ENCODE measurements at regions not wholly inside any gene's neighbourhood (a gene's known extent, or its start where the extent isn't known, plus 50 kb on each side); places are given as distances from the start of the nearest gene placed in this dataset.

GRCh38 chr20:62542862-62543261 lies 67.1 kb upstream of the GATA5 start:
- no peak overlapping the region for H3K4ac ChIP-seq (ENCODE audit: low read depth, low read length)
- dilution Hi-C loops (cut with HindIII; ENCODE audit: low sequenced_read_pairs, unreplicated experiment), result no loop called here
- no peak overlapping the region for H2AK5ac ChIP-seq (ENCODE audit: low read depth, low read length)
- no peak overlapping the region for H2BK20ac ChIP-seq (ENCODE audit: low read depth, low read length)
- no peaks in the 10 kb centered on the region for H3K79me1 ChIP-seq (ENCODE audit: low read depth in 1 of 2, low read length in 2 of 2)
- no peak overlapping the region for H3K4me2 ChIP-seq (ENCODE audit: low read depth, low read length)
- no peak overlapping the region for H2BK120ac ChIP-seq (ENCODE audit: low read depth, low read length)
- H2AFZ ChIP-seq (replicated peaks; ENCODE audit: low read length, poor library complexity), result no peak overlapping the region
- ATAC-seq (ENCODE audit: low read depth), result no peak
- no peak overlapping the region for H4K5ac ChIP-seq (ENCODE audit: low read depth, low read length)
- no TSS peak for BruUV-seq (replicated peaks)
- H4K91ac ChIP-seq (ENCODE audit: insufficient read depth, low read depth, low read length), result no peak overlapping the region
- H2AK9ac ChIP-seq (replicated peaks; ENCODE audit: low read depth, low read length, poor library complexity), result no peak overlapping the region
- in situ Hi-C loops (cut with MboI; ENCODE audit: low sequenced_read_pairs), result no loop called here
- ChIA-PET POLR2A (ENCODE audit: unreplicated experiment) (no interaction called here), CTCF (no interaction called here)
- H3K56ac ChIP-seq (ENCODE audit: extremely low read depth, insufficient read depth, low read length), result no peak overlapping the region
- no peaks in the 10 kb centered on the region; the same call in 1 of the 2 replicates for H3K9me3 ChIP-seq (ENCODE audit: control insufficient read depth, insufficient read depth, low read length)
- H3K36me3 ChIP-seq (ENCODE audit: control insufficient read depth, insufficient read depth, low read length), result no peaks in the 10 kb centered on the region
- H3K27me3 ChIP-seq (ENCODE audit: control insufficient read depth, insufficient read depth, low read length), result peaks cover 33% of the 10 kb centered on the region
- H2BK5ac ChIP-seq (ENCODE audit: low read depth, low read length, poor library complexity, severe bottlenecking), result no peak overlapping the region
- no peak overlapping the region for H3K18ac ChIP-seq (ENCODE audit: low read depth, low read length)
- H2BK15ac ChIP-seq (ENCODE audit: low read depth, low read length), result no peak overlapping the region
- TF ChIP-seq MAZ (IDR thresholded peaks at IDR 0.05; ENCODE audit: borderline replicate concordance, low read depth, low read length) (no peak), RAD21 (IDR thresholded peaks at IDR 0.05; ENCODE audit: low read length) (no peak), RCOR1 (IDR thresholded peaks at IDR 0.05; ENCODE audit: insufficient replicate concordance, low read length) (no peak), ELK1 (IDR thresholded peaks at IDR 0.05; ENCODE audit: borderline replicate concordance, low read depth, low read length) (no peak), RFX5 (IDR thresholded peaks at IDR 0.05; ENCODE audit: low read depth, low read length) (no peak)
- DNase-seq, result no peak
- H3K4me1 ChIP-seq (ENCODE audit: control insufficient read depth, insufficient read depth, low read length), result no peaks in the 10 kb centered on the region
- no peak overlapping the region for H3K14ac ChIP-seq (replicated peaks; ENCODE audit: low read depth, low read length)
- no peak overlapping the region for H3K23ac ChIP-seq (ENCODE audit: low read depth, low read length)
- no peaks in the 10 kb centered on the region for H4K20me1 ChIP-seq (ENCODE audit: insufficient read depth, low read length)
- H3K4me3 ChIP-seq (ENCODE audit: insufficient read depth, low read depth, low read length), result no peak overlapping the region
- 0% methylated on average over 1 of the region's 14 CpGs; no CpG with 5 or more reads in 1 of the 2 experiments for WGBS, 2 experiments (ENCODE audit: extremely low coverage in 2 of 2, insufficient read length in 1 of 2)
- H4K8ac ChIP-seq (ENCODE audit: low read depth in 2 of 2, low read length in 2 of 2), result no peak overlapping the region
- no peak overlapping the region for H3K9ac ChIP-seq (ENCODE audit: low read depth, low read length)
- intact Hi-C loops (cut with micrococcal nuclease), result no loop called here
- no peaks in the 10 kb centered on the region for H3K9me1 ChIP-seq (ENCODE audit: insufficient read depth, low read length)
- no peak overlapping the region for H3K27ac ChIP-seq (ENCODE audit: insufficient read depth, low read length)

Data from IMR-90 (cell line).